Coronary artery (tissue), 2 donors: ENCODE measurements at regions not wholly inside any gene's neighbourhood (a gene's known extent, or its start where the extent isn't known, plus 50 kb on each side); places are given as distances from the start of the nearest gene placed in this dataset.

Experiments used
- DNase-seq: peaks from one replicate; pipeline ENCODE4 v3.0.0-alpha.2; 2017; ENCODE audit warnings: low spot score
- H3K27ac ChIP-seq, 2 donors: fragments of 200-600 bp; sonication (generic); one replicate each; pipeline ENCODE4 v1.5.1; 2016 to 2019
- H3K4me3 ChIP-seq: fragments of 200-600 bp; sonication (generic); 2 replicates; pipeline ENCODE4 v1.5.1; 2016; ENCODE audit warnings: mild to moderate bottlenecking, moderate library complexity
- TF ChIP-seq, protein P1 (sequence below): fragments of 200-600 bp; sonication (generic); IDR thresholded peaks from one replicate; pipeline ENCODE4 v1.5.1; 2019; ENCODE audit warnings: antibody characterized with exemption

DNA sequence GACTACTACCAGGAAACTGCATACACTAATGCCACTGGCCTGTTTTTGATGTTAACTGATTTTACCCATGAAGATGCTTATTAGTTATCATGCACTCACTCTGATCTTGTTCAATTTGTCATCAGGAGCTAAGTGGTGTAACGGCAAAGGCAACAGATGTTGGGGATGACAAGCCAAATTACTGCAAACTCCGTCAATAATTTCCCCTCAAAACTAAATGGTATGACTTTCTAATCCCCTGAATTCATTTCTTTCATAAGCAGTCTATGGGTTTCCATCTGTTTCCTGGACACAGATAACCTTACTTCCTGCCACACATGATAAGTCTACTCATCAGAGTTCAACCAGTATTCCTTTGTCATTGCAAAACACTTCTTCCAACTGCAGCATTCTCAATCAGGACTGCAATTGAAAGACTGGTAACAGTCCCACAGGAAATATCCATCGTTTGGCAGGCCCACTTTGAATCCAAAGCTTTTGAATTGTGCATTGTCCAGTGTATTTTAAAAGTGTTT, 96.2 kb upstream of the SMC2 start:
- H3K4me3 ChIP-seq = no peak overlapping the region
- H3K27ac ChIP-seq = no peak overlapping the region
- TF ChIP-seq, protein P1, sequence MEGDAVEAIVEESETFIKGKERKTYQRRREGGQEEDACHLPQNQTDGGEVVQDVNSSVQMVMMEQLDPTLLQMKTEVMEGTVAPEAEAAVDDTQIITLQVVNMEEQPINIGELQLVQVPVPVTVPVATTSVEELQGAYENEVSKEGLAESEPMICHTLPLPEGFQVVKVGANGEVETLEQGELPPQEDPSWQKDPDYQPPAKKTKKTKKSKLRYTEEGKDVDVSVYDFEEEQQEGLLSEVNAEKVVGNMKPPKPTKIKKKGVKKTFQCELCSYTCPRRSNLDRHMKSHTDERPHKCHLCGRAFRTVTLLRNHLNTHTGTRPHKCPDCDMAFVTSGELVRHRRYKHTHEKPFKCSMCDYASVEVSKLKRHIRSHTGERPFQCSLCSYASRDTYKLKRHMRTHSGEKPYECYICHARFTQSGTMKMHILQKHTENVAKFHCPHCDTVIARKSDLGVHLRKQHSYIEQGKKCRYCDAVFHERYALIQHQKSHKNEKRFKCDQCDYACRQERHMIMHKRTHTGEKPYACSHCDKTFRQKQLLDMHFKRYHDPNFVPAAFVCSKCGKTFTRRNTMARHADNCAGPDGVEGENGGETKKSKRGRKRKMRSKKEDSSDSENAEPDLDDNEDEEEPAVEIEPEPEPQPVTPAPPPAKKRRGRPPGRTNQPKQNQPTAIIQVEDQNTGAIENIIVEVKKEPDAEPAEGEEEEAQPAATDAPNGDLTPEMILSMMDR = no peak
- no peak for DNase-seq

DNA sequence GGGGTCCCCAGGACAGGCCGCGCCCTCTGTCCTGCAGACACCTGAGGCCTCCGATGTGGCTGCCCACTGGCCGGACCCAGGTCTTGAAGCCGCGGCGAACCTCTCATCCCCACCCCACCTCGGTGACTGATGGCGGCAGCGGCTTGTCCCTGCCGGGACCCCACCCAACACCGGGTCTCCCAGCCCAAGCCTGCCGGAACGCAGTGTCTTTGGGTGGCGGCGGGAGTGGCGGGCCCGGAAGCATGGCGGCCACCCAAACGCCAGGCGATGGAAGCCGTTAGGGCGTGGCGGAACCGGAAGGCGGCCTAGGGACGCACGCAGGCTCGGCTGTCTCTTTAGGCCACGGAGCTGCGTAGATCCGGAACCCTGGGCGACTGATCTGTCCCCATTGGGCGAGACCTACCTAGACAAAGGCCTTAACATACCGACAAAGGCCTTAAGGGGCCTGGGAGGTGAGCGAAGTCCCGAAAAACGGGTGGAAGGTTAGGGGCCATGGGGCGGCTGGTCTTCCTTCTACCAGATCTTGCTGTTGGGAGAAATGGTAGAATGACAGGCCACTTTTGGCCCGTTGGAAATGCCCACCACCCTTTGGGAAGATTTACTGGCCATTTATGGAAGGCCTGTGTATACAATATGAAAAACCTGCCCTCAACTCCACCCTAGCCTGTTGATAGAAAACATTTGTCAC, 94.6 kb upstream of the SMC2 start:
- no peak for DNase-seq
- no peak overlapping the region for H3K4me3 ChIP-seq
- TF ChIP-seq, protein P1 = no peak
- H3K27ac ChIP-seq = no peak overlapping the region

DNA sequence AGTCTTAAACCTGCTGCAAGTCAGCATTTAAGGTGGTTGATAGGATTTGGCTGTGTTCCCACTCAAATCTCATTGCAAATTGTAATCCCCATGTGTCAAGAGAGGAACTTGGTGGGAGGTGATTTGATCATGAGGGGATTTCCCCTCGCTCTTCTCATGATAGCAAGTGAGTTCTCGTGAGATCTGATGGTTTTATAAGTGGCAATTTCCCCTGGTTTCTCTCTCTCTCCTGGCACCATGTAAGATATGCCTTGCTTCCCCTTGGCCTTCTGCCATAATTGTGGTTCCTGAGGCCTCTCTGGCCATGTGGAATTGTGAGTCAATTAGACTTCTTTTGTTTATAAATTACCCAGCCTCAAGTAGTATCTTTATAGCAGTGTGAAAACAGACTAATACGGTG, 84.3 kb upstream of the SMC2 start:
- H3K27ac ChIP-seq = no peak overlapping the region
- no peak overlapping the region for H3K4me3 ChIP-seq
- no peak for DNase-seq
- TF ChIP-seq, protein P1 = no peak

DNA sequence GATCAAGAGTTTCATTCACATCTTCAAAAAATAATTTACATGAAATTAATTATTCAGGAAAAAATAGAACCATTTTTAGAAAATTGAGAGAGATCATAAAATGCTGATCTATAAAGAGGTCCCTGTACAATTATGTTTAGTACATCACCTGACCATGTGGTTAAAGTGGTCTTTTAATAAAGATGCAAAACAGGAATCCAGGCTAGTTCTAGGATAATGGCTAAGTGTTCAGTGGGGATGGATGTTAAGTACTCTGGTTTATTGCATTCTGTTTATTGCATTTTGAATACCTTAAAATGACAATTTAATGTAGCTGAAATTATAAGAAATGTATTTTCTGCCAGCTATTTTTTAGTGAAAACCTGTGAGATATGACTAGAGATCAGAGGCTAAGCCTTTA, 72.0 kb upstream of the SMC2 start:
- TF ChIP-seq, protein P1 = no peak
- no peak for DNase-seq
- Histone ChIP-seq H3K27ac (no peak overlapping the region), H3K4me3 (no peak overlapping the region)

DNA sequence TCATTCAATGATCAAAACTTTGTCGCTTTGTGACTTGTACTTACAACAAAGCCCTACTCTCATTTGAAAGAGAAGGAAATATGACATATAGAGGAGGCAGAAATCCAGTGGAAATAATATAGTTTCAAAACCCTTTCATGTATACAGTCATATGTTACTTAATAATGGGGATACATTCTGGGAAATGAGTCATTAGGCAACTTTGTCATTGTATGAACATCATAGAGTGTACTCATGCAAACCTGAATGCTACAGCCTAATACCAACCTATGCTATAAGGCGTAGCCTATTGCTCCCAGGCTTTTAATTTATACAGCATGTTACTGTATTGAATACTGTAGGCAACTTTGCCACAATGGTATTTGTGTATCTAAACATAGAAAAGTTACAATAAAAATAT, 69.0 kb upstream of the SMC2 start:
- no peak for DNase-seq
- TF ChIP-seq, protein P1 = no peak

DNA sequence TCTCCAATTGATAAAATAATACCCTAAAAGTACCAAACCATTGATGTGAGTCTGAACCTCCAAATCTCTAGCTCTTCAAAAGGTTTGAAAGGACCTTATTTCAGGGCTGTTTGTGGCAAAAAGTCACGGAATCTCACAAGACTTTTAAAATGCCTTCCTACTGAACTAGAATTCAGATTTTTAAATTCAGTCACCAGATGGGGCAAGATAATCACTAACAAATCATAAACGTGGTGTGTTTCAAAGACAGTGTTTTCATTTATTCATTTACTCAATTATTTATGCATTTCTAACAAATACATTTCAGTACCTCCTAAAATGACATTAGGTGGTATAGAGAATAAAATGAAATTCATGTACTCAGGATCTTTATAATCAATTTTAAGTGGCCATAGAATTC, 68.2 kb upstream of the SMC2 start:
- no peak for DNase-seq
- Histone ChIP-seq H3K27ac (no peak overlapping the region), H3K4me3 (no peak overlapping the region)
- TF ChIP-seq, protein P1 = no peak

More for the DNA sequence above, 69.0 kb upstream of the SMC2 start:
- H3K4me3 ChIP-seq = no peak overlapping the region
- H3K27ac ChIP-seq = no peak overlapping the region

DNA sequence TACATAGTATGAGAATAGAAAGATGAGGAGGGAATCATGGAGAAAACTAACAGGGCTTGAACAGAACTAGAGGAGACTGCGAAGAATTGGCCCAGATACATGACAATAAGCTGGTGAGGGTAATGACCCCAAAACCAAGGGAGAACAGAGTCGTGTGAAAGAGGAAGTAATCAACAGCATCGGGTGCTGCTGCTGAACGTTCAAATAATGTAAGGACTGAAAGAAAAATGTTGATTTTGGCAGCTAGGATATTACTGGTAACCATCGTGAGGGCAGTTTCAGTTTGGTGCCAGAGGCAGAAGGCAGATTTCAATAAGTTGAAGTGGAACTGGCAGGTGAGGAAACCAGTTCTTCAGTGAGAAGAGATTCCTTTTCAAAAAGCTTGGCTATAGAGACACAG, 66.8 kb upstream of the SMC2 start:
- DNase-seq = no peak
- TF ChIP-seq, protein P1 = no peak
- H3K27ac ChIP-seq = no peak overlapping the region
- H3K4me3 ChIP-seq = no peak overlapping the region
